HEK293 (cell line): ENCODE measurements at regions not wholly inside any gene's neighbourhood (a gene's known extent, or its start where the extent isn't known, plus 50 kb on each side); places are given as distances from the start of the nearest gene placed in this dataset.

Source experiments
- GLI4 ChIP-seq: fragments of 450-650 bp; formaldehyde crosslinking; IDR thresholded peaks from 2 replicates; pipeline ENCODE4 v1.5.1; 2016; ENCODE audit warnings: missing biosample characterization, missing genetic modification characterization
- KLF10 ChIP-seq: fragments of 450-650 bp; IDR thresholded peaks from 2 replicates; pipeline ENCODE4 v1.5.1; 2018; ENCODE audit warnings: missing biosample characterization, mild to moderate bottlenecking, missing genetic modification characterization
- WT1 ChIP-seq: fragments of 450-650 bp; formaldehyde crosslinking; IDR thresholded peaks from 2 replicates; pipeline ENCODE4 v1.5.1; 2016; ENCODE audit warnings: missing biosample characterization, missing genetic modification characterization
- YY1 ChIP-seq: fragments of 450-650 bp; formaldehyde crosslinking; IDR thresholded peaks from 2 replicates; pipeline ENCODE4 v1.5.1; 2018; ENCODE audit warnings: missing biosample characterization, missing genetic modification characterization
- ZNF677 ChIP-seq: fragments of 450-650 bp; IDR thresholded peaks from 2 replicates; pipeline ENCODE4 v1.5.0; 2018; ENCODE audit warnings: missing biosample characterization, mild to moderate bottlenecking, missing genetic modification characterization, moderate library complexity
- TF ChIP-seq, protein P1 (sequence below): fragments of 450-650 bp; formaldehyde crosslinking; IDR thresholded peaks from 2 replicates; pipeline ENCODE4 v1.5.1; 2016; ENCODE audit warnings: missing biosample characterization, missing genetic modification characterization
- TF ChIP-seq, protein P2 (sequence below): fragments of 450-650 bp; formaldehyde crosslinking; IDR thresholded peaks from 2 replicates; pipeline ENCODE4 v1.5.1; 2016; ENCODE audit warnings: missing biosample characterization, missing genetic modification characterization
- TF ChIP-seq, protein P3 (sequence below): fragments of 450-650 bp; formaldehyde crosslinking; IDR thresholded peaks from 2 replicates; pipeline ENCODE4 v1.5.1; 2016; ENCODE audit warnings: missing biosample characterization, missing genetic modification characterization
- TF ChIP-seq, protein P4 (sequence below): fragments of 450-650 bp; formaldehyde crosslinking; IDR thresholded peaks from 2 replicates; pipeline ENCODE4 v1.5.1; 2016; ENCODE audit warnings: missing biosample characterization, missing genetic modification characterization, low read depth

DNA sequence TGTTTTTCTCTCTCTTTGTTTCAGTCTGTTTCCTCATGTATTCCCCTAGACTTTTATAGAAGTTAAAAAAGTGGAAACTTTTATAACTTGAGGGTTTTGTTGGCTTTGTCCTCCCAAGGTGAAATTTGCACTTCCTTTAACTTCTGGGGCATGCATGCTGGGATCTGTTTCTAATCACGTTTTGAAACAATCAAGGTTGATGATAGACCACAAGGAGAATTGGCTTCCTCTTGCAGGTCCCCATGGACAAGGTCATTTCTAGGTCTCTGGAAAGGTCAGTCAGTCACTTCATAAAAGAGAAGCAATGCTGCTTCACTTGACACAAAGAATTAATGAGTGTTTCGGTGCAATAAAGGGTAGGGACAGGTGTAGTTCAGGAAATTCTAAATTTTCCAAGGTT, 811.8 kb upstream of the CELF2 start:
- TF ChIP-seq KLF10 (tag by site-specific recombination): no peak
- TF ChIP-seq YY1: no peak
- TF ChIP-seq, protein P1, sequence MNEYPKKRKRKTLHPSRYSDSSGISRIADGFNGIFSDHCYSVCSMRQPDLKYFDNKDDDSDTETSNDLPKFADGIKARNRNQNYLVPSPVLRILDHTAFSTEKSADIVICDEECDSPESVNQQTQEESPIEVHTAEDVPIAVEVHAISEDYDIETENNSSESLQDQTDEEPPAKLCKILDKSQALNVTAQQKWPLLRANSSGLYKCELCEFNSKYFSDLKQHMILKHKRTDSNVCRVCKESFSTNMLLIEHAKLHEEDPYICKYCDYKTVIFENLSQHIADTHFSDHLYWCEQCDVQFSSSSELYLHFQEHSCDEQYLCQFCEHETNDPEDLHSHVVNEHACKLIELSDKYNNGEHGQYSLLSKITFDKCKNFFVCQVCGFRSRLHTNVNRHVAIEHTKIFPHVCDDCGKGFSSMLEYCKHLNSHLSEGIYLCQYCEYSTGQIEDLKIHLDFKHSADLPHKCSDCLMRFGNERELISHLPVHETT (tag by site-specific recombination): no peak
- TF ChIP-seq, protein P2, sequence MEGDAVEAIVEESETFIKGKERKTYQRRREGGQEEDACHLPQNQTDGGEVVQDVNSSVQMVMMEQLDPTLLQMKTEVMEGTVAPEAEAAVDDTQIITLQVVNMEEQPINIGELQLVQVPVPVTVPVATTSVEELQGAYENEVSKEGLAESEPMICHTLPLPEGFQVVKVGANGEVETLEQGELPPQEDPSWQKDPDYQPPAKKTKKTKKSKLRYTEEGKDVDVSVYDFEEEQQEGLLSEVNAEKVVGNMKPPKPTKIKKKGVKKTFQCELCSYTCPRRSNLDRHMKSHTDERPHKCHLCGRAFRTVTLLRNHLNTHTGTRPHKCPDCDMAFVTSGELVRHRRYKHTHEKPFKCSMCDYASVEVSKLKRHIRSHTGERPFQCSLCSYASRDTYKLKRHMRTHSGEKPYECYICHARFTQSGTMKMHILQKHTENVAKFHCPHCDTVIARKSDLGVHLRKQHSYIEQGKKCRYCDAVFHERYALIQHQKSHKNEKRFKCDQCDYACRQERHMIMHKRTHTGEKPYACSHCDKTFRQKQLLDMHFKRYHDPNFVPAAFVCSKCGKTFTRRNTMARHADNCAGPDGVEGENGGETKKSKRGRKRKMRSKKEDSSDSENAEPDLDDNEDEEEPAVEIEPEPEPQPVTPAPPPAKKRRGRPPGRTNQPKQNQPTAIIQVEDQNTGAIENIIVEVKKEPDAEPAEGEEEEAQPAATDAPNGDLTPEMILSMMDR: no peak
- no peak for TF ChIP-seq ZNF677
- no peak for TF ChIP-seq GLI4
- TF ChIP-seq, protein P3, sequence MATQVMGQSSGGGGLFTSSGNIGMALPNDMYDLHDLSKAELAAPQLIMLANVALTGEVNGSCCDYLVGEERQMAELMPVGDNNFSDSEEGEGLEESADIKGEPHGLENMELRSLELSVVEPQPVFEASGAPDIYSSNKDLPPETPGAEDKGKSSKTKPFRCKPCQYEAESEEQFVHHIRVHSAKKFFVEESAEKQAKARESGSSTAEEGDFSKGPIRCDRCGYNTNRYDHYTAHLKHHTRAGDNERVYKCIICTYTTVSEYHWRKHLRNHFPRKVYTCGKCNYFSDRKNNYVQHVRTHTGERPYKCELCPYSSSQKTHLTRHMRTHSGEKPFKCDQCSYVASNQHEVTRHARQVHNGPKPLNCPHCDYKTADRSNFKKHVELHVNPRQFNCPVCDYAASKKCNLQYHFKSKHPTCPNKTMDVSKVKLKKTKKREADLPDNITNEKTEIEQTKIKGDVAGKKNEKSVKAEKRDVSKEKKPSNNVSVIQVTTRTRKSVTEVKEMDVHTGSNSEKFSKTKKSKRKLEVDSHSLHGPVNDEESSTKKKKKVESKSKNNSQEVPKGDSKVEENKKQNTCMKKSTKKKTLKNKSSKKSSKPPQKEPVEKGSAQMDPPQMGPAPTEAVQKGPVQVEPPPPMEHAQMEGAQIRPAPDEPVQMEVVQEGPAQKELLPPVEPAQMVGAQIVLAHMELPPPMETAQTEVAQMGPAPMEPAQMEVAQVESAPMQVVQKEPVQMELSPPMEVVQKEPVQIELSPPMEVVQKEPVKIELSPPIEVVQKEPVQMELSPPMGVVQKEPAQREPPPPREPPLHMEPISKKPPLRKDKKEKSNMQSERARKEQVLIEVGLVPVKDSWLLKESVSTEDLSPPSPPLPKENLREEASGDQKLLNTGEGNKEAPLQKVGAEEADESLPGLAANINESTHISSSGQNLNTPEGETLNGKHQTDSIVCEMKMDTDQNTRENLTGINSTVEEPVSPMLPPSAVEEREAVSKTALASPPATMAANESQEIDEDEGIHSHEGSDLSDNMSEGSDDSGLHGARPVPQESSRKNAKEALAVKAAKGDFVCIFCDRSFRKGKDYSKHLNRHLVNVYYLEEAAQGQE (tag by site-specific recombination): no peak
- no peak for TF ChIP-seq WT1 (tag by site-specific recombination)
- TF ChIP-seq, protein P4, sequence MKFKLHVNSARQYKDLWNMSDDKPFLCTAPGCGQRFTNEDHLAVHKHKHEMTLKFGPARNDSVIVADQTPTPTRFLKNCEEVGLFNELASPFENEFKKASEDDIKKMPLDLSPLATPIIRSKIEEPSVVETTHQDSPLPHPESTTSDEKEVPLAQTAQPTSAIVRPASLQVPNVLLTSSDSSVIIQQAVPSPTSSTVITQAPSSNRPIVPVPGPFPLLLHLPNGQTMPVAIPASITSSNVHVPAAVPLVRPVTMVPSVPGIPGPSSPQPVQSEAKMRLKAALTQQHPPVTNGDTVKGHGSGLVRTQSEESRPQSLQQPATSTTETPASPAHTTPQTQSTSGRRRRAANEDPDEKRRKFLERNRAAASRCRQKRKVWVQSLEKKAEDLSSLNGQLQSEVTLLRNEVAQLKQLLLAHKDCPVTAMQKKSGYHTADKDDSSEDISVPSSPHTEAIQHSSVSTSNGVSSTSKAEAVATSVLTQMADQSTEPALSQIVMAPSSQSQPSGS (tag by site-specific recombination): no peak
